HEK293 (cell line): ENCODE measurements at regions not wholly inside any gene's neighbourhood (a gene's known extent, or its start where the extent isn't known, plus 50 kb on each side); places are given as distances from the start of the nearest gene placed in this dataset.

Source experiments
- CTCF ChIA-PET: fragments of 350-600 bp; formaldehyde crosslinking; extraction: SDS; loops from one replicate; lab custom pipeline; 2021; ENCODE audit warnings: antibody characterized with exemption; lab: Yijun Ruan, JAX
- POLR2A ChIA-PET: fragments of 300-600 bp; formaldehyde crosslinking; extraction: SDS; loops from one replicate; lab custom pipeline; 2020; ENCODE audit warnings: antibody characterized with exemption, inconsistent platforms; lab: Yijun Ruan, JAX
- H3K27ac ChIP-seq: fragments of 200-500 bp; sonication (Bioruptor generic); 2 replicates; pipeline ENCODE4 v1.5.1; 2014; ENCODE audit warnings: low read depth, low read length, control low read depth, inconsistent platforms; ENCODE audit errors: extremely low read depth
- H3K36me3 ChIP-seq, 2 experiments: fragments of 200-500 bp in 1 of 2; sonication (Bioruptor generic) in 1 of 2; 1 replicate in 1 of 2; 2 replicates in 1 of 2; pipeline ENCODE4 v1.5.1; 2014 to 2017; ENCODE audit warnings: inconsistent platforms in 2 of 2, low read length in 2 of 2; ENCODE audit not compliant: control insufficient read depth in 2 of 2, insufficient read depth in 1 of 2
- H3K4me1 ChIP-seq: fragments of 200-500 bp; sonication (Bioruptor generic); 2 replicates; pipeline ENCODE4 v1.5.1; 2014; ENCODE audit warnings: mild to moderate bottlenecking, low read length, inconsistent platforms; ENCODE audit not compliant: control insufficient read depth, insufficient read depth
- H3K4me3 ChIP-seq: 2 replicates; pipeline ENCODE4 v1.5.1; 2011; ENCODE audit warnings: low read depth, mild to moderate bottlenecking, control low read depth, low read length, moderate library complexity
- H3K9me3 ChIP-seq: fragments of 200-500 bp; sonication (Bioruptor generic); 2 replicates; pipeline ENCODE4 v1.5.1; 2014; ENCODE audit warnings: low read depth, low read length, inconsistent platforms; ENCODE audit not compliant: control insufficient read depth, insufficient read depth
- KLF10 ChIP-seq: fragments of 450-650 bp; IDR thresholded peaks from 2 replicates; pipeline ENCODE4 v1.5.1; 2018; ENCODE audit warnings: missing biosample characterization, mild to moderate bottlenecking, missing genetic modification characterization
- KLF16 ChIP-seq: fragments of 450-650 bp; formaldehyde crosslinking; IDR thresholded peaks from 2 replicates; pipeline ENCODE4 v1.5.1; 2017; ENCODE audit warnings: missing biosample characterization, missing genetic modification characterization
- SCRT1 ChIP-seq: fragments of 450-650 bp; formaldehyde crosslinking; IDR thresholded peaks from 2 replicates; pipeline ENCODE4 v1.5.1; 2016; ENCODE audit warnings: missing biosample characterization, missing genetic modification characterization, borderline replicate concordance
- ZFP69B ChIP-seq: fragments of 450-650 bp; formaldehyde crosslinking; IDR thresholded peaks from 2 replicates; pipeline ENCODE4 v1.5.1; 2016; ENCODE audit warnings: missing biosample characterization, missing genetic modification characterization
- ZNF114 ChIP-seq: fragments of 450-650 bp; formaldehyde crosslinking; IDR thresholded peaks from 2 replicates; pipeline ENCODE4 v1.5.0; 2017; ENCODE audit warnings: missing biosample characterization, missing genetic modification characterization
- ZNF157 ChIP-seq: fragments of 450-650 bp; formaldehyde crosslinking; IDR thresholded peaks from 2 replicates; pipeline ENCODE4 v1.5.1; 2016; ENCODE audit warnings: missing biosample characterization, missing genetic modification characterization
- ZNF394 ChIP-seq: fragments of 450-650 bp; formaldehyde crosslinking; IDR thresholded peaks from 2 replicates; pipeline ENCODE4 v1.5.1; 2016; ENCODE audit warnings: missing biosample characterization, missing genetic modification characterization, mild to moderate bottlenecking, moderate library complexity, borderline replicate concordance
- ZNF548 ChIP-seq: fragments of 450-650 bp; formaldehyde crosslinking; IDR thresholded peaks from 2 replicates; pipeline ENCODE4 v1.5.1; 2016; ENCODE audit warnings: missing biosample characterization, missing genetic modification characterization
- ZNF623 ChIP-seq: fragments of 450-650 bp; formaldehyde crosslinking; IDR thresholded peaks from 2 replicates; pipeline ENCODE4 v1.5.1; 2016; ENCODE audit warnings: missing biosample characterization, missing genetic modification characterization
- ZNF843 ChIP-seq: fragments of 450-650 bp; formaldehyde crosslinking; IDR thresholded peaks from 2 replicates; pipeline ENCODE4 v1.5.1; 2016; ENCODE audit warnings: missing biosample characterization, missing genetic modification characterization
- TF ChIP-seq, protein P1 (sequence below): fragments of 450-650 bp; formaldehyde crosslinking; IDR thresholded peaks from 2 replicates; pipeline ENCODE4 v1.5.1; 2016; ENCODE audit warnings: missing biosample characterization, missing genetic modification characterization
- TF ChIP-seq, protein P2 (sequence below): fragments of 450-650 bp; formaldehyde crosslinking; IDR thresholded peaks from 2 replicates; pipeline ENCODE4; 2016; ENCODE audit warnings: missing biosample characterization, missing genetic modification characterization
- TF ChIP-seq, protein P3 (sequence below): fragments of 450-650 bp; formaldehyde crosslinking; IDR thresholded peaks from 2 replicates; pipeline ENCODE4 v1.5.1; 2017; ENCODE audit warnings: missing biosample characterization, missing genetic modification characterization
- TF ChIP-seq, protein P4 (sequence below): fragments of 450-650 bp; formaldehyde crosslinking; IDR thresholded peaks from 2 replicates; pipeline ENCODE4 v1.5.1; 2017; ENCODE audit warnings: missing biosample characterization, missing genetic modification characterization
- TF ChIP-seq, protein P5 (sequence below): fragments of 450-650 bp; formaldehyde crosslinking; IDR thresholded peaks from 2 replicates; pipeline ENCODE4 v1.5.1; 2017; ENCODE audit warnings: missing biosample characterization, missing genetic modification characterization

DNA sequence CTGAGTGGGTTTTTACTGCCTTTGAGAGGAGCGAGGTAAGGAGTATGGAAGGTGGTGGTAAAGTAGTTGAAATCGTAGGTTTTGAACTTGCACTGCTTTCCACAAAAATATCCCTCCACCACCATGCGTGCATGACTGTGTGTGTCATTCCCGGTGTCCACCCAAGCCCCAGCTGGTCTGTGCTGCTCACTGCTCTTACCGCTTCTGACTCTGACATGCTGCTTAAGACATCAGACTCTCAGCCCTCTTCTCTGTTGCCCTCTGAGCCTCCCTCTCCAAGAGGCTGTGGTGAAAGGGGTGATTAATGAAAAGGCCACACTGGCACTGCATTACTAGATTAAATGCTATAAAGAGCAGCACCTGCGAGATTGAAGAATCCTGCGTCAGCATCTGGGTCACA lies 128.7 kb downstream of the SPATA19 start (continued):
- TF ChIP-seq, protein P1, sequence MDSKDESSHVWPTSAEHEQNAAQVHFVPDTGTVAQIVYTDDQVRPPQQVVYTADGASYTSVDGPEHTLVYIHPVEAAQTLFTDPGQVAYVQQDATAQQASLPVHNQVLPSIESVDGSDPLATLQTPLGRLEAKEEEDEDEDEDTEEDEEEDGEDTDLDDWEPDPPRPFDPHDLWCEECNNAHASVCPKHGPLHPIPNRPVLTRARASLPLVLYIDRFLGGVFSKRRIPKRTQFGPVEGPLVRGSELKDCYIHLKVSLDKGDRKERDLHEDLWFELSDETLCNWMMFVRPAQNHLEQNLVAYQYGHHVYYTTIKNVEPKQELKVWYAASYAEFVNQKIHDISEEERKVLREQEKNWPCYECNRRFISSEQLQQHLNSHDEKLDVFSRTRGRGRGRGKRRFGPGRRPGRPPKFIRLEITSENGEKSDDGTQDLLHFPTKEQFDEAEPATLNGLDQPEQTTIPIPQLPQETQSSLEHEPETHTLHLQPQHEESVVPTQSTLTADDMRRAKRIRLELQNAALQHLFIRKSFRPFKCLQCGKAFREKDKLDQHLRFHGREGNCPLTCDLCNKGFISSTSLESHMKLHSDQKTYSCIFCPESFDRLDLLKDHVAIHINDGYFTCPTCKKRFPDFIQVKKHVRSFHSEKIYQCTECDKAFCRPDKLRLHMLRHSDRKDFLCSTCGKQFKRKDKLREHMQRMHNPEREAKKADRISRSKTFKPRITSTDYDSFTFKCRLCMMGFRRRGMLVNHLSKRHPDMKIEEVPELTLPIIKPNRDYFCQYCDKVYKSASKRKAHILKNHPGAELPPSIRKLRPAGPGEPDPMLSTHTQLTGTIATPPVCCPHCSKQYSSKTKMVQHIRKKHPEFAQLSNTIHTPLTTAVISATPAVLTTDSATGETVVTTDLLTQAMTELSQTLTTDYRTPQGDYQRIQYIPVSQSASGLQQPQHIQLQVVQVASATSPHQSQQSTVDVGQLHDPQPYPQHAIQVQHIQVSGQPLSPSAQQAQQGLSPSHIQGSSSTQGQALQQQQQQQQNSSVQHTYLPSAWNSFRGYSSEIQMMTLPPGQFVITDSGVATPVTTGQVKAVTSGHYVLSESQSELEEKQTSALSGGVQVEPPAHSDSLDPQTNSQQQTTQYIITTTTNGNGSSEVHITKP (tag by site-specific recombination), result no peak
- TF ChIP-seq KLF16 (tag by site-specific recombination), result no peak
- TF ChIP-seq ZFP69B, result no peak

DNA sequence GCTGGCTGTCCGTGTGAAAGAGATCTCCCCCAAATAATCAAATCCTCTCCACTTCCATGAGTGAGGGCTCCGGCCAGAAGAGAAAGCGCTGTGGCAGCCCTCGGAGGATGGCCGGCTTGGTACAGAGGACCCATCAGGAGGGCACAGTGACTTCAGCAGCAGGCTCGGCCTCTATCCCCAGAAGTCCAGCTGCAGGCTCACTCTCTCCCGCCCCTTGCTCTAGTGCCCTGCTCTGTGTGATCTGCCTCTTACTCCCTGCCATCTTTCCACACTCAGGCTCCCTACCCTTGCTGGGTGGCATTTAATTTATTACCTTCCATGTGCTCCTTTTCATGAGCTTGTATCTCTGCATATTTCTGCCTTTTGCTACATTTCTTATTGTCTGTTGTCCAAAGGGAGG lies 129.7 kb downstream of the SPATA19 start:
- Histone ChIP-seq H3K27ac (no peak overlapping the region), H3K4me3 (no peak overlapping the region), H3K36me3 (no peaks in the 10 kb centered on the region), H3K9me3 (no peaks in the 10 kb centered on the region), H3K4me1 (no peaks in the 10 kb centered on the region)
- ChIA-PET CTCF (no interaction called here), POLR2A (no interaction called here)
- no peak for TF ChIP-seq KLF10 (tag by site-specific recombination)
- TF ChIP-seq ZNF114 (tag by site-specific recombination), result no peak
- TF ChIP-seq ZNF394 (tag by site-specific recombination), result no peak
- no peak for TF ChIP-seq ZNF548 (tag by site-specific recombination)
- TF ChIP-seq, protein P2, sequence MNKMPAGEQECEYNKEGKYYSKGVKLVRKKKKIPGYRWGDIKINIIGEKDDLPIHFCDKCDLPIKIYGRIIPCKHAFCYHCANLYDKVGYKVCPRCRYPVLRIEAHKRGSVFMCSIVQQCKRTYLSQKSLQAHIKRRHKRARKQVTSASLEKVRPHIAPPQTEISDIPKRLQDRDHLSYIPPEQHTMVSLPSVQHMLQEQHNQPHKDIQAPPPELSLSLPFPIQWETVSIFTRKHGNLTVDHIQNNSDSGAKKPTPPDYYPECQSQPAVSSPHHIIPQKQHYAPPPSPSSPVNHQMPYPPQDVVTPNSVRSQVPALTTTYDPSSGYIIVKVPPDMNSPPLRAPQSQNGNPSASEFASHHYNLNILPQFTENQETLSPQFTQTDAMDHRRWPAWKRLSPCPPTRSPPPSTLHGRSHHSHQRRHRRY, result no peak
- TF ChIP-seq, protein P3, sequence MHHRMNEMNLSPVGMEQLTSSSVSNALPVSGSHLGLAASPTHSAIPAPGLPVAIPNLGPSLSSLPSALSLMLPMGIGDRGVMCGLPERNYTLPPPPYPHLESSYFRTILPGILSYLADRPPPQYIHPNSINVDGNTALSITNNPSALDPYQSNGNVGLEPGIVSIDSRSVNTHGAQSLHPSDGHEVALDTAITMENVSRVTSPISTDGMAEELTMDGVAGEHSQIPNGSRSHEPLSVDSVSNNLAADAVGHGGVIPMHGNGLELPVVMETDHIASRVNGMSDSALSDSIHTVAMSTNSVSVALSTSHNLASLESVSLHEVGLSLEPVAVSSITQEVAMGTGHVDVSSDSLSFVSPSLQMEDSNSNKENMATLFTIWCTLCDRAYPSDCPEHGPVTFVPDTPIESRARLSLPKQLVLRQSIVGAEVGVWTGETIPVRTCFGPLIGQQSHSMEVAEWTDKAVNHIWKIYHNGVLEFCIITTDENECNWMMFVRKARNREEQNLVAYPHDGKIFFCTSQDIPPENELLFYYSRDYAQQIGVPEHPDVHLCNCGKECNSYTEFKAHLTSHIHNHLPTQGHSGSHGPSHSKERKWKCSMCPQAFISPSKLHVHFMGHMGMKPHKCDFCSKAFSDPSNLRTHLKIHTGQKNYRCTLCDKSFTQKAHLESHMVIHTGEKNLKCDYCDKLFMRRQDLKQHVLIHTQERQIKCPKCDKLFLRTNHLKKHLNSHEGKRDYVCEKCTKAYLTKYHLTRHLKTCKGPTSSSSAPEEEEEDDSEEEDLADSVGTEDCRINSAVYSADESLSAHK (tag by site-specific recombination), result no peak
- no peak for TF ChIP-seq ZNF843 (tag by site-specific recombination)
- no peak for TF ChIP-seq ZNF157 (tag by site-specific recombination)
- no peak for TF ChIP-seq SCRT1 (tag by site-specific recombination)
- no peak for TF ChIP-seq ZNF623
- TF ChIP-seq, protein P4, sequence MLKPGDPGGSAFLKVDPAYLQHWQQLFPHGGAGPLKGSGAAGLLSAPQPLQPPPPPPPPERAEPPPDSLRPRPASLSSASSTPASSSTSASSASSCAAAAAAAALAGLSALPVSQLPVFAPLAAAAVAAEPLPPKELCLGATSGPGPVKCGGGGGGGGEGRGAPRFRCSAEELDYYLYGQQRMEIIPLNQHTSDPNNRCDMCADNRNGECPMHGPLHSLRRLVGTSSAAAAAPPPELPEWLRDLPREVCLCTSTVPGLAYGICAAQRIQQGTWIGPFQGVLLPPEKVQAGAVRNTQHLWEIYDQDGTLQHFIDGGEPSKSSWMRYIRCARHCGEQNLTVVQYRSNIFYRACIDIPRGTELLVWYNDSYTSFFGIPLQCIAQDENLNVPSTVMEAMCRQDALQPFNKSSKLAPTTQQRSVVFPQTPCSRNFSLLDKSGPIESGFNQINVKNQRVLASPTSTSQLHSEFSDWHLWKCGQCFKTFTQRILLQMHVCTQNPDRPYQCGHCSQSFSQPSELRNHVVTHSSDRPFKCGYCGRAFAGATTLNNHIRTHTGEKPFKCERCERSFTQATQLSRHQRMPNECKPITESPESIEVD (tag by site-specific recombination), result no peak
- TF ChIP-seq, protein P5, sequence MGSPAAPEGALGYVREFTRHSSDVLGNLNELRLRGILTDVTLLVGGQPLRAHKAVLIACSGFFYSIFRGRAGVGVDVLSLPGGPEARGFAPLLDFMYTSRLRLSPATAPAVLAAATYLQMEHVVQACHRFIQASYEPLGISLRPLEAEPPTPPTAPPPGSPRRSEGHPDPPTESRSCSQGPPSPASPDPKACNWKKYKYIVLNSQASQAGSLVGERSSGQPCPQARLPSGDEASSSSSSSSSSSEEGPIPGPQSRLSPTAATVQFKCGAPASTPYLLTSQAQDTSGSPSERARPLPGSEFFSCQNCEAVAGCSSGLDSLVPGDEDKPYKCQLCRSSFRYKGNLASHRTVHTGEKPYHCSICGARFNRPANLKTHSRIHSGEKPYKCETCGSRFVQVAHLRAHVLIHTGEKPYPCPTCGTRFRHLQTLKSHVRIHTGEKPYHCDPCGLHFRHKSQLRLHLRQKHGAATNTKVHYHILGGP (tag by site-specific recombination), result no peak
